ENCODE measurements at regions not wholly inside any gene's neighbourhood (a gene's known extent, or its start where the extent isn't known, plus 50 kb on each side); places are given as distances from the start of the nearest gene placed in this dataset.
"Not testable (repeated sequence)": the region's sequence is repeated elsewhere in the genome, so short reads cannot be mapped to it uniquely, and the experiment has no call there.

DNA sequence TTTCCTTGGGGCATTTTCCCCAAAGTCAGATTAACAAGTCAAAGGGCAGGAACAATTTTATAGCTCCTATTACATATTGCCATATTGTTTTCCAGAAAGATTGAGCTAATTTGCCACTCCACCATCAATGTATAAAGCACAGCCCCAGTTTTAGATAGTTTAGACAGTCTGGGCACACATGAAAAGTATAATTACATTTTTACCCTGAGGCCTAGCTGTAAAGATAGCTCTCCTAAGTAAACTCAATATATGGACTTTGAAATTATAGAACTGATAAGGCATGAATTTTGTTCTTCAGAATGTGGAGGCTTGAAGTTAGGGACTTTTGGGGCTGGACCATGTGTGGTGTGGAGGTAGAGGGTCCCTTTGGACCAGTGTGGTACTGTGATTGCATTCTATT, 166.0 kb downstream of the FHIP1A start:
- Mint-ChIP-seq H3K4me1 (no peaks in the 10 kb centered on the region), H3K27ac (no peak overlapping the region), H3K36me3 (no peaks in the 10 kb centered on the region), H3K4me3 (no peak overlapping the region), H3K27me3 (peaks cover 9 to 29% (median 22%) of the 10 kb centered on the region in 3 donors), H3K9me3 (peaks cover 0 to 2% (median 0%) of the 10 kb centered on the region in 7 donors)
- DNase-seq (no peak), ATAC-seq (ENCODE audit: low read depth in 2 of 2) (no peak)

DNA sequence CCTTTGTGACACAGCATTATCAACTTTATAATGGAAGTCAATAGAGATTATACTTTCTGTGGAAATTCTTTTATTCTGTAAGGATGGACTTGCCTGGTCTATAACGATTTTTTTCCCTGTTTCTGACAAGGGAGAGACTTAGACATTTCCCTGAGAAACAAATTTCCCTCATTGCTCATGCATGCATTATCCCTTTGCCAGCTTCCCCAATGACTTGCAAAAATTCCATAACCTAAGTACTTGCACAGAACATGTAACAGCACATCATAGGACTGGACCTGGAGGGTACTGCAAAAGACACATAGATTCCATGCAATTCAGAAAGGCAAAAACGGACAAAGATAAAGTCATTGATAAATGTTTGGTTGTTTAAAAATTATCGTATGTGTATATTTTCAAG, 166.7 kb downstream of the FHIP1A start:
- Mint-ChIP-seq H3K4me1 (no peaks in the 10 kb centered on the region), H3K4me3 (no peak overlapping the region), H3K9me3 (no peaks in the 10 kb centered on the region), H3K27me3 (peaks cover 8 to 23% (median 15%) of the 10 kb centered on the region in 3 donors), H3K36me3 (no peaks in the 10 kb centered on the region), H3K27ac (no peak overlapping the region)
- ATAC-seq (ENCODE audit: low read depth in 2 of 2) (no peak), DNase-seq (no peak)

DNA sequence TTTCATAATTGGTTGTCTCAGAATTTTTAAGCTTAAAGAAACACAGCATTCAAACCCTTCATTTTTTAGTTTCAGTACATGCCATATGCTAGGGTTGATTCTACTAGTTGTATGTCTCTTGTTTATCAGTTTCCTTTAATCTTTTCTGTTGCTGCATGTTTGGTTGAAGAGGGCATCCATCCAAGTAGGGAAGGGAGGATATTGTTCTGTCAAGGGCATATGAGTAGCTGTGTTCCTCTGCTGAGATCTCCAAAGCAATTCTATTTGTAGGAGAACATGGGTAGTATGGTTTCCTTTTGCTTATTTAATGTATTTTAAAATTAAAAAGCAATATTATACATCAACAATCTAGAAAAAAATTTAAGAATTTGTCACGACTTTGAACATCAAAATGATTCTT, 167.7 kb downstream of the FHIP1A start:
- no peak for DNase-seq
- Mint-ChIP-seq H3K27ac (no peak overlapping the region), H3K4me3 (no peak overlapping the region), H3K27me3 (peaks cover 3 to 18% (median 11%) of the 10 kb centered on the region in 3 donors), H3K4me1 (no peaks in the 10 kb centered on the region), H3K9me3 (no peaks in the 10 kb centered on the region), H3K36me3 (no peaks in the 10 kb centered on the region)
- ATAC-seq (ENCODE audit: low read depth in 2 of 2) = no peak

DNA sequence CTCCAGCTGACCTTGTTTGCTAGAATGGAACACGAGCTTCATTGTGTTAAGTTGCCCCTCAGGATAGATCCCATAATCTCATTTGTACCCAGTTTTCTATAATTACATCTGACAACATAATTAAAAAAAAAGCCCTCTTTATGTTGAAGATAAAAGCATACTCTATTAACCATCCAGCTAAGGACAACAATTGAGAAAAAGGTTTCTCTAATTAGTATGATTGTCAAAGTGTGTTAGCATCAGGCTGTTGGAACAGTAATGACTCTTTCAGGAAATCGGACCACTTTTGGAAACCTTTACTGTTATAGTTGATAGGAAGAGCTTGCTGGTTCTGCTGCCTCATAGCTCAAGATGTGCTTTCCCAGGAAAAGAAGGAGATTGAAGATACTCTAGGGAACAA, 172.6 kb downstream of the FHIP1A start:
- Mint-ChIP-seq H3K4me1 (no peaks in the 10 kb centered on the region), H3K27ac (no peak overlapping the region), H3K9me3 (no peaks in the 10 kb centered on the region), H3K36me3 (no peaks in the 10 kb centered on the region), H3K27me3 (peaks cover 8 to 19% (median 18%) of the 10 kb centered on the region in 3 donors), H3K4me3 (no peak overlapping the region)
- ATAC-seq (ENCODE audit: low read depth in 2 of 2) (no peak), DNase-seq (no peak)

- H3K4me1 Mint-ChIP-seq = no peaks in the 10 kb centered on the region
- H3K27me3 Mint-ChIP-seq = peaks cover 8 to 19% (median 18%) of the 10 kb centered on the region in 3 donors
- DNase-seq (no peak), ATAC-seq (ENCODE audit: low read depth in 2 of 2) (no peak)
- H3K27ac Mint-ChIP-seq = no peak overlapping the region
- no peak overlapping the region for H3K4me3 Mint-ChIP-seq
- H3K36me3 Mint-ChIP-seq = no peaks in the 10 kb centered on the region
- no peaks in the 10 kb centered on the region for H3K9me3 Mint-ChIP-seq
These were observed 173.1 kb downstream of the FHIP1A start for GRCh38 chr4:151582098-151582497.

GRCh38 chr4:151583157-151583914, 174.4 kb downstream of the FHIP1A start:
- peaks cover 8 to 10% (median 8%) of the 10 kb centered on the region in 3 donors for H3K27me3 Mint-ChIP-seq
- no peak overlapping the region for H3K27ac Mint-ChIP-seq
- H3K9me3 Mint-ChIP-seq = no peaks in the 10 kb centered on the region
- H3K4me3 Mint-ChIP-seq = no peak overlapping the region
- no peak for DNase-seq
- ATAC-seq (ENCODE audit: low read depth in 2 of 2) = no peak
- H3K4me1 Mint-ChIP-seq = no peaks in the 10 kb centered on the region
- no peaks in the 10 kb centered on the region for H3K36me3 Mint-ChIP-seq

DNA sequence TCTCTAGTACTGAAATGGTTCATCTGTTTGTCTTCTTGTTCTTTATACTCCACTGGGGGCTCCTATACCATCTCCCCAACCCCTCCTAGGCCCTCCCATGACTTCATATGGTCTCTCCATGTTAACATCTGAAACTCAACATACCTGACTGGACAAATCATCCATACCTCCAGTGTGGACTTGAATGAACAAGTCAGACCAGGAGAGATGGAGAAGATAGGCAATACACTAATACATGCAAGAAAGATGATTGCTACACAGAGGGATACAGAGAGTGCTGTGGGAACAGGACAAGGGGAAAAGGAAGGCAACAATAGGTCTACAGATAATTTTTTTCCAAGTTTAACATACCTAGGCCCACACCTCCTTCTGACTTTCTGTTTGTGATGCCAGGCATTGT, 175.1 kb downstream of the FHIP1A start:
- H3K27me3 Mint-ChIP-seq = peaks cover 5 to 15% (median 8%) of the 10 kb centered on the region in 3 donors
- no peaks in the 10 kb centered on the region for H3K9me3 Mint-ChIP-seq
- H3K4me1 Mint-ChIP-seq = no peaks in the 10 kb centered on the region
- no peak for ATAC-seq (ENCODE audit: low read depth in 2 of 2)
- no peak overlapping the region for H3K4me3 Mint-ChIP-seq
- DNase-seq = no peak
- H3K36me3 Mint-ChIP-seq = no peaks in the 10 kb centered on the region
- H3K27ac Mint-ChIP-seq = no peak overlapping the region

- not testable (repeated sequence) for ATAC-seq (ENCODE audit: low read depth in 2 of 2); H3K4me3 Mint-ChIP-seq; H3K9me3 Mint-ChIP-seq; H3K27ac Mint-ChIP-seq; DNase-seq; H3K27me3 Mint-ChIP-seq; H3K36me3 Mint-ChIP-seq; H3K4me1 Mint-ChIP-seq
These were observed 165.2 kb downstream of the GATB start for GRCh38 chr4:151595629-151596028.

DNA sequence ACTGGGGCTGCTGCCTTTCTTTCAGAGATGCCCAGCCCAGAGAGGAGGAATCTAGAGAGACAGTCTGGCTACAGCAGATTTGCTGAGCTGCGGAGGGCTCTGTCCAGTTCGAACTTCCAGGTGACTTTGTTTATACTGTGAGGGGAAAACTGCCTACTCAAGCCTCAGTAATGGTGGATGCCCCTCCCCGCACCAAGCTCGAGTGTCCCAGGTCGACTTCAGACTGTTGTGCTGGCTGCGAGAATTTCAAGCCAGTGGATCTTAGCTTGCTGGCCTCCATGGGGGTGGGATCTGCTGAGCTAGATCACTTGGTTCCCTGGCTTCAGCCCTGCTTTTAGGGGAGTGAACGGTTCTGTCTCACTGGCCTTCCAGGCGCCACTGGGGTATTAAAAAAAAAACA, 163.1 kb downstream of the GATB start:
- not testable (repeated sequence) for H3K9me3 Mint-ChIP-seq; H3K27me3 Mint-ChIP-seq; ATAC-seq (ENCODE audit: low read depth in 2 of 2); H3K4me3 Mint-ChIP-seq; H3K36me3 Mint-ChIP-seq; H3K4me1 Mint-ChIP-seq; H3K27ac Mint-ChIP-seq; DNase-seq

- Mint-ChIP-seq H3K9me3 (peaks cover 0 to 1% (median 0%) of the 10 kb centered on the region in 7 donors), H3K27me3 (peaks cover 0 to 15% (median 10%) of the 10 kb centered on the region in 3 donors), H3K36me3 (no peaks in the 10 kb centered on the region), H3K4me3 (no peak overlapping the region), H3K27ac (no peak overlapping the region), H3K4me1 (no peaks in the 10 kb centered on the region)
- DNase-seq (no peak), ATAC-seq (ENCODE audit: low read depth in 2 of 2) (no peak)
These were observed 160.9 kb downstream of the GATB start for GRCh38 chr4:151599863-151600262.

DNA sequence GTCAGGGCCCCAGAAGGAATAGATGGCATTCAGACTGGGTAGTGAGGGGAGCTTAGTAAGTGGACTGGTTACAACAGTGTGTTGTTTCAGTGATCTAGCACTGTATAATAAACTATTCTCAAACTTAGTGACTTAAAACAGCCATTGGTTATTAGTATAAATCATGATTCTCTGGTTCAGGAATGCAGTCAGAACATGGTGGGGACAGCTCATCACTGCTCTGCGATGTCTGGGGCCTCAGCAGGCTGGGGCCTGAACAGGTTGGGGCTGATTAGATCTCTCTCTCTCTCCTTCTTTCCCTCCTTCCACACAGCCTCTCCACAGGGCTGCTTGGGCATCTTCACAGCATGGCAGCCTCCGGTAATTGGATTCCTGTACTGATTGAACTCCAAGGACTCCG, 160.4 kb downstream of the GATB start:
- no peaks in the 10 kb centered on the region for H3K36me3 Mint-ChIP-seq
- H3K4me1 Mint-ChIP-seq = no peaks in the 10 kb centered on the region
- H3K4me3 Mint-ChIP-seq = no peak overlapping the region
- H3K27ac Mint-ChIP-seq = no peak overlapping the region
- peaks cover 0 to 1% (median 0%) of the 10 kb centered on the region in 7 donors for H3K9me3 Mint-ChIP-seq
- peaks cover 0 to 15% (median 10%) of the 10 kb centered on the region in 3 donors for H3K27me3 Mint-ChIP-seq
- ATAC-seq (ENCODE audit: low read depth in 2 of 2) = no peak
- no peak for DNase-seq

- Mint-ChIP-seq H3K27me3 (peaks cover 0 to 16% (median 10%) of the 10 kb centered on the region in 3 donors), H3K4me3 (no peak overlapping the region), H3K9me3 (peaks cover 0 to 1% (median 0%) of the 10 kb centered on the region in 7 donors), H3K36me3 (no peaks in the 10 kb centered on the region), H3K27ac (no peak overlapping the region), H3K4me1 (no peaks in the 10 kb centered on the region)
- DNase-seq (no peak), ATAC-seq (ENCODE audit: low read depth in 2 of 2) (no peak)
These were observed 157.4 kb downstream of the GATB start for GRCh38 chr4:151603377-151603776.

GRCh38 chr4:151604238-151604637, 156.6 kb downstream of the GATB start:
- Mint-ChIP-seq H3K27ac (no peak overlapping the region), H3K4me1 (no peaks in the 10 kb centered on the region), H3K4me3 (no peak overlapping the region), H3K27me3 (peaks cover 0 to 19% (median 10%) of the 10 kb centered on the region in 3 donors), H3K9me3 (peaks cover 0 to 1% (median 0%) of the 10 kb centered on the region in 7 donors), H3K36me3 (no peaks in the 10 kb centered on the region)
- ATAC-seq (ENCODE audit: low read depth in 2 of 2) (no peak), DNase-seq (no peak)

GRCh38 chr4:151605215-151605614, 155.6 kb downstream of the GATB start:
- Mint-ChIP-seq H3K9me3 (peaks cover 0 to 1% (median 0%) of the 10 kb centered on the region in 7 donors), H3K36me3 (no peaks in the 10 kb centered on the region), H3K27ac (no peak overlapping the region), H3K4me1 (no peaks in the 10 kb centered on the region), H3K4me3 (no peak overlapping the region), H3K27me3 (peaks cover under 1 to 15% (median 10%) of the 10 kb centered on the region in 3 donors)
- DNase-seq (no peak), ATAC-seq (ENCODE audit: low read depth in 2 of 2) (no peak)

Data from naive B cell (primary cell).